Fibroblast of pulmonary artery (primary cell): ENCODE measurements at regions not wholly inside any gene's neighbourhood (a gene's known extent, or its start where the extent isn't known, plus 50 kb on each side); places are given as distances from the start of the nearest gene placed in this dataset.
A peak's percentile ranks its signal among the peaks of the same experiment; 100 is the strongest.

Experiments used
- DNase-seq: peaks from one replicate; pipeline ENCODE4 v3.0.0-alpha.2; 2010; ENCODE audit warnings: low read depth
- H3K4me3 ChIP-seq: replicated peaks from 2 replicates; pipeline ENCODE4 v1.5.1; 2011; ENCODE audit warnings: low read depth, mild to moderate bottlenecking, control low read depth, low read length, moderate library complexity
- TF ChIP-seq, protein P1 (sequence below): IDR thresholded peaks from 2 replicates; pipeline ENCODE4 v1.5.1; 2011; ENCODE audit warnings: mild to moderate bottlenecking, control low read depth, low read length, inconsistent platforms; ENCODE audit errors: missing control alignments

DNA sequence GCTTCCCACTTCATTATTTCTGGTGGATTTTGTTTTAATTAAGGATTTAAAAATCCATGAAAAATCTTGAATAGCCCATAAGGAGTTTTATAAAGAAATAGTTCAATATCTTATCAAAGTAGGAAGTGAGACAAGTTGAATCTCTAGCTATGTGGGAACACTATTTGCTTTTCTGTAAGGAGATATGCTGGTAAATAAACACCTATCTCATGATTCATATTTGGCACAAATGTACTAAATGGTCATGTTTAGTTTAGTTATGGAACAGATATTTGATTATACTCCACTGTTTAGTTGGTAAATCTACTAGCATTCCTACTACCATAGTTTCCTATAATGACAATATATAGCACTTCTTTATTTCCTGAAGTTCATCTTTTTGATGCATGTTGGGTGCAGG is 239.9 kb upstream of the CEP162 start:
- peak; percentile 31 for DNase-seq
- H3K4me3 ChIP-seq: no peak overlapping the region
- TF ChIP-seq, protein P1, sequence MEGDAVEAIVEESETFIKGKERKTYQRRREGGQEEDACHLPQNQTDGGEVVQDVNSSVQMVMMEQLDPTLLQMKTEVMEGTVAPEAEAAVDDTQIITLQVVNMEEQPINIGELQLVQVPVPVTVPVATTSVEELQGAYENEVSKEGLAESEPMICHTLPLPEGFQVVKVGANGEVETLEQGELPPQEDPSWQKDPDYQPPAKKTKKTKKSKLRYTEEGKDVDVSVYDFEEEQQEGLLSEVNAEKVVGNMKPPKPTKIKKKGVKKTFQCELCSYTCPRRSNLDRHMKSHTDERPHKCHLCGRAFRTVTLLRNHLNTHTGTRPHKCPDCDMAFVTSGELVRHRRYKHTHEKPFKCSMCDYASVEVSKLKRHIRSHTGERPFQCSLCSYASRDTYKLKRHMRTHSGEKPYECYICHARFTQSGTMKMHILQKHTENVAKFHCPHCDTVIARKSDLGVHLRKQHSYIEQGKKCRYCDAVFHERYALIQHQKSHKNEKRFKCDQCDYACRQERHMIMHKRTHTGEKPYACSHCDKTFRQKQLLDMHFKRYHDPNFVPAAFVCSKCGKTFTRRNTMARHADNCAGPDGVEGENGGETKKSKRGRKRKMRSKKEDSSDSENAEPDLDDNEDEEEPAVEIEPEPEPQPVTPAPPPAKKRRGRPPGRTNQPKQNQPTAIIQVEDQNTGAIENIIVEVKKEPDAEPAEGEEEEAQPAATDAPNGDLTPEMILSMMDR: no peak

DNA sequence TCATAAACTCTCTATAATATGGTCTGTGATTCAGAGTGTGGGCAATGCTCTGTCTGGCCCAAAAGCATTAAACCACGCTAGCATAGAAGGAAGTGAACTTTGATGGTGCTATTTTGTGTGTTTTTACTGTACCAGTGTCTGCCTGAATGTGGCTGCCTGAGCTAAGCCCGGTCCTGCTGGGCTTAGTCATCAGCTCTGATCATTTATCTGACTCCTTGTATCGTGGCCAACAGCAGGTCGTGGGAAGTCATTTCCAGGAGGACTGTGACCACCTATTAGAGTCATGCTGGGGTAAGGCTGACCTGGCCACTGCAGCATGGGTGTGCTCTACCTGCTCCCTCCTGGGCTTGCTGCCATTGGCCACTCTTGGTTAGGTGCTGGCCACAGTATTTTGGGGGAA is 239.1 kb upstream of the CEP162 start:
- H3K4me3 ChIP-seq: no peak overlapping the region
- DNase-seq: peak; percentile 70
- TF ChIP-seq, protein P1: no peak

DNA sequence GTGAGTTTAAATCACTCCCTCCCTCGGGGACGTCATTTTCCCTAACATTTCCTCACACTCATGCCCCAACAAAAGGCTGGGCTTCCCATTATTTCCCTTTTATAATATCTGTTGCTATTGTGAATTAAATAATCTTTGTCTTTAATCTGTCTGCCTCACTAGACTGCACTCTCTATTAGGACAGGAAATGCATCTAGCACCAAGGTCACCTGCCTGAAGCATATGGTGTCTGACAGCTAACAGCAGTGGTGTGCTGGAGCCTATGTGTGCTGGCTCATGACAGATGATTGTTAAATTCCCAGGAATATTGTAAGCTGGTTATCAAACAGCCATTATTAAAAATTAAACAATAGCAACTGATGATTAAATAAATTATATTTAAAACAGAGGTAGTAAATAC is 237.0 kb upstream of the CEP162 start:
- TF ChIP-seq, protein P1: no peak
- no peak for DNase-seq
- no peak overlapping the region for H3K4me3 ChIP-seq

DNA sequence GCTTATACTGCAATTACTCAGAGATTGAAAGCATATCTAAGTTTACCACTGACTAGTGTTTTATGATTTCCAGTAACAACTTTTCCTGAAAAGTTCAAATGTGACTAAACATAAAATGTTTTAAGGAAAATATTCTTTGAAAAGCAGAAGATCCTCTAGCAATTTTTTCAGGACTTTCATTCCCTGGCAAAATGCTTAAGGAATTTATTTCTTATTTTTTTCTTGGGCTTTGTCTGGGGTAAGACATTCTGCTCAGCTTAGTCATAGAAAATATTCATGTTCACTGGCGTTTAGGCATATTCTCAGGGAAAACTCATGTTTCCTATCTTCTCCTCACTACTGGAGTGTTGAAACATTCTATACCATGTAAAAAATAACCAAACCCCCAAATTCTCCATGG is 235.3 kb upstream of the CEP162 start:
- H3K4me3 ChIP-seq: no peak overlapping the region
- TF ChIP-seq, protein P1: no peak
- peak; percentile 84 for DNase-seq

DNA sequence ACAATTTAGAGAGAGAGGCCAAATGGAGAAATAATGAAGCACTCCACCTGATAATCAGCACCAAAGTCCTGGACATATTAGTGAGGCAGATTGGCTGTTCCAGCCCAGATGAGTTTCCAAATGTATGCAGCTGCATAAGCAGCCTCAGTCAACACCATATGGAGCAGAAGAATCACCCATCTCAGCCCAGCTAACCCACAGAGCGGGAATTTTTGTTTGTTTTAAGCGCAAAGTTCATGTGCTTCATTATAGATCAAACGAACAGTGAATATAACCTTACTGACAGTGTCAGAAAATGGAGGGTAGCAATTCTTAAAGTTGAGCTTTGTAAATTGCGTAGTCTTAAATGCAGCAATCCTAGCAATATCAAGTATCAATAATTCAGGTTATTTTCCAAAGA is 234.0 kb upstream of the CEP162 start:
- no peak overlapping the region for H3K4me3 ChIP-seq
- TF ChIP-seq, protein P1: no peak

DNA sequence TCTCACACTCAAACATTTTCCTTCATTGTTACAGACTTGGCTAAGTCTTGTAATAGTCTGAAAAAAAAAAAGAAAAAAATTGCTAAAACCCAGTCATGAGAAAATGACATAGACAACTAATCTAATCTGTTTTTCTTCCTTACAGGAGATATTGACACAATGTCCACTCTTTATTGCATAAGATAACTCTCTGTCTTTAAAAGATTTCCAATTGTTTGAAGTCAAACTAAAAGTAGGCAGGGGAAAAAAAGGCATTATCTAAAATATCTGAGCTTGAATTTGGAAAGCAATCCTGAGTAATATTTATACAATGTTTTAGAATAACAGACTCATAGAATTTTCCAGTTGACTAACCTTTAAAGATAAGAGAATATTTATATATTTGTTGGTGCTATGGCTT is 233.0 kb upstream of the CEP162 start:
- TF ChIP-seq, protein P1: no peak
- peak; percentile 81 for DNase-seq
- H3K4me3 ChIP-seq: no peak overlapping the region

More for the DNA sequence above, 234.0 kb upstream of the CEP162 start:
- DNase-seq: no peak

DNA sequence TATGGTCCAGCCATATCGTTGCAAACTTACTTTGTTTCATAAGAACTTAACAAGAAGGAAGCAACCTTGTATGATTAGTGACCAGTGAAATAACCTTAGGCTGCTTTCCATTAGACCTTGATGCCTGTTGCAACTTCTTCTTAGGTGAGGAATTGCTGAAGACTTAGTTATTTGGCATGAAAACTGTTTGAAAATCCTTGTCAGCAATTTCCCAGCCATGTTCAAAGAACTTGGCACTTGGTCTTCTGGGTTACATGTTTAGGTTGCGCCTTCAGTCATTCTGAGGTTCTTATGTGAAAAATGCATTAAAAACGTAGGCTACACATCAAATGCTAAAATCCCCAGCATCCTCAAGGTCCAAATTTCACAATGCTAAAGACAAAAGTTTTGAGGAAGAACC is 232.0 kb upstream of the CEP162 start:
- DNase-seq: no peak
- no peak overlapping the region for H3K4me3 ChIP-seq
- TF ChIP-seq, protein P1: no peak
